Transverse colon (tissue), 4 donors: ENCODE measurements at regions not wholly inside any gene's neighbourhood (a gene's known extent, or its start where the extent isn't known, plus 50 kb on each side); places are given as distances from the start of the nearest gene placed in this dataset.

Experiments used
- EP300 ChIP-seq: sonication (generic); formaldehyde crosslinking; IDR thresholded peaks from one replicate; pipeline ENCODE4 v1.6.1; 2017; ENCODE audit warnings: antibody characterized with exemption, low read depth
- POLR2A ChIP-seq: fragments of 450-650 bp; IDR thresholded peaks from one replicate; pipeline ENCODE4 v1.6.1; 2016; ENCODE audit warnings: antibody characterized with exemption, mild to moderate bottlenecking, moderate library complexity
- POLR2AphosphoS5 ChIP-seq, 3 donors: sonication (generic); formaldehyde crosslinking; IDR thresholded peaks; one replicate each; pipeline ENCODE4 v1.6.1; 2016; ENCODE audit warnings: antibody characterized with exemption in 3 of 3
- TF ChIP-seq, protein P1 (sequence below), 5 experiments: fragments of 200-600 bp in 3 of 5; fragments of 450-650 bp in 2 of 5; sonication (generic) in 3 of 5; IDR thresholded peaks; 1 replicate in 2 of 5; 2 replicates in 3 of 5; pipeline ENCODE4 v1.5.1; 2016 to 2017; ENCODE audit warnings: antibody characterized with exemption in 5 of 5, inconsistent platforms in 3 of 5, mild to moderate bottlenecking in 2 of 5, moderate library complexity in 1 of 5

GRCh38 chr7:46963719-46964118, 618.2 kb downstream of the TNS3 start:
- TF ChIP-seq, protein P1, sequence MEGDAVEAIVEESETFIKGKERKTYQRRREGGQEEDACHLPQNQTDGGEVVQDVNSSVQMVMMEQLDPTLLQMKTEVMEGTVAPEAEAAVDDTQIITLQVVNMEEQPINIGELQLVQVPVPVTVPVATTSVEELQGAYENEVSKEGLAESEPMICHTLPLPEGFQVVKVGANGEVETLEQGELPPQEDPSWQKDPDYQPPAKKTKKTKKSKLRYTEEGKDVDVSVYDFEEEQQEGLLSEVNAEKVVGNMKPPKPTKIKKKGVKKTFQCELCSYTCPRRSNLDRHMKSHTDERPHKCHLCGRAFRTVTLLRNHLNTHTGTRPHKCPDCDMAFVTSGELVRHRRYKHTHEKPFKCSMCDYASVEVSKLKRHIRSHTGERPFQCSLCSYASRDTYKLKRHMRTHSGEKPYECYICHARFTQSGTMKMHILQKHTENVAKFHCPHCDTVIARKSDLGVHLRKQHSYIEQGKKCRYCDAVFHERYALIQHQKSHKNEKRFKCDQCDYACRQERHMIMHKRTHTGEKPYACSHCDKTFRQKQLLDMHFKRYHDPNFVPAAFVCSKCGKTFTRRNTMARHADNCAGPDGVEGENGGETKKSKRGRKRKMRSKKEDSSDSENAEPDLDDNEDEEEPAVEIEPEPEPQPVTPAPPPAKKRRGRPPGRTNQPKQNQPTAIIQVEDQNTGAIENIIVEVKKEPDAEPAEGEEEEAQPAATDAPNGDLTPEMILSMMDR (IDR thresholded peaks at IDR 0.05), result no peak
- TF ChIP-seq EP300, result no peak
- TF ChIP-seq POLR2A, result no peak
- TF ChIP-seq POLR2AphosphoS5 (IDR thresholded peaks at IDR 0.05), result no peak
